ENCODE measurements at regions not wholly inside any gene's neighbourhood (a gene's known extent, or its start where the extent isn't known, plus 50 kb on each side); places are given as distances from the start of the nearest gene placed in this dataset.

- TF ChIP-seq CTCF (IDR thresholded peaks at IDR 0.05; ENCODE audit: low read depth, low read length, poor library complexity, severe bottlenecking) (no peak), EZH2phosphoT487 (IDR thresholded peaks at IDR 0.05; ENCODE audit: borderline replicate concordance, low read length) (no peak)
These were observed 183.1 kb downstream of the OGFRL1 start for GRCh38 chr6:71471718-71472117.

Measured in DOHH2 (cell line).